DND-41 (cell line): ENCODE measurements at regions not wholly inside any gene's neighbourhood (a gene's known extent, or its start where the extent isn't known, plus 50 kb on each side); places are given as distances from the start of the nearest gene placed in this dataset.

Source experiments
- ATAC-seq: fragments of 200-7000 bp; cut with Tn5 transposase; 3 replicates; pipeline ENCODE4 v1.9.1; 2021; ENCODE audit warnings: low read depth; ENCODE audit not compliant: insufficient read depth
- DNase-seq: peaks from one replicate; pipeline ENCODE4 v3.0.0-alpha.2; 2020
- H2AFZ ChIP-seq: 2 replicates; pipeline ENCODE4 v1.6.0; 2012; ENCODE audit warnings: low read depth, low read length
- H3K27ac ChIP-seq: 2 replicates; pipeline ENCODE4 v1.5.1; 2012; ENCODE audit warnings: low read length, inconsistent platforms
- H3K27me3 ChIP-seq: fragments of 200-600 bp; sonication (generic); 2 replicates; pipeline ENCODE4 v1.6.0; 2012; ENCODE audit warnings: low read length, mild to moderate bottlenecking, inconsistent platforms; ENCODE audit not compliant: insufficient read depth, poor library complexity
- H3K36me3 ChIP-seq: 2 replicates; pipeline ENCODE4 v1.5.1; 2012; ENCODE audit warnings: low read length, inconsistent platforms; ENCODE audit not compliant: insufficient read depth
- H3K4me1 ChIP-seq: 2 replicates; pipeline ENCODE4 v1.5.1; 2012; ENCODE audit warnings: mild to moderate bottlenecking, low read length; ENCODE audit not compliant: insufficient read depth
- H3K4me2 ChIP-seq: 2 replicates; pipeline ENCODE4 v1.6.0; 2012; ENCODE audit warnings: mild to moderate bottlenecking, moderate library complexity, low read length, inconsistent platforms; ENCODE audit not compliant: insufficient read depth
- H3K4me3 ChIP-seq, 2 experiments: fragments of 200-600 bp in 1 of 2; shearing (Covaris generic) in 1 of 2; 2 replicates each; pipeline ENCODE4 v1.5.1; 2012 to 2016; ENCODE audit warnings: inconsistent platforms in 2 of 2, low read length in 2 of 2, mild to moderate bottlenecking in 2 of 2, low read depth in 1 of 2, moderate library complexity in 1 of 2
- H3K79me2 ChIP-seq: 2 replicates; pipeline ENCODE4 v1.6.0; 2012; ENCODE audit warnings: low read length, inconsistent platforms; ENCODE audit not compliant: insufficient read depth
- H3K9ac ChIP-seq: 2 replicates; pipeline ENCODE4 v1.6.0; 2012; ENCODE audit warnings: low read depth, mild to moderate bottlenecking, inconsistent platforms, low read length, moderate library complexity
- H3K9me3 ChIP-seq: 2 replicates; pipeline ENCODE4 v1.5.1; 2012; ENCODE audit warnings: low read length, moderate library complexity, mild to moderate bottlenecking, inconsistent platforms; ENCODE audit not compliant: insufficient read depth, severe bottlenecking
- H4K20me1 ChIP-seq: 2 replicates; pipeline ENCODE4 v1.6.0; 2012; ENCODE audit warnings: low read length; ENCODE audit not compliant: insufficient read depth
- EZH2 ChIP-seq: IDR thresholded peaks from 3 replicates; pipeline ENCODE4 v1.6.1; 2012; ENCODE audit warnings: borderline replicate concordance, low read depth, mild to moderate bottlenecking, moderate library complexity, low read length, inconsistent platforms; ENCODE audit not compliant: severe bottlenecking
- TF ChIP-seq, protein P1 (sequence below): IDR thresholded peaks from 2 replicates; pipeline ENCODE4 v1.5.1; 2012; ENCODE audit warnings: borderline replicate concordance, low read length, moderate library complexity, mild to moderate bottlenecking; ENCODE audit not compliant: poor library complexity, severe bottlenecking; ENCODE audit errors: extremely low read depth

DNA sequence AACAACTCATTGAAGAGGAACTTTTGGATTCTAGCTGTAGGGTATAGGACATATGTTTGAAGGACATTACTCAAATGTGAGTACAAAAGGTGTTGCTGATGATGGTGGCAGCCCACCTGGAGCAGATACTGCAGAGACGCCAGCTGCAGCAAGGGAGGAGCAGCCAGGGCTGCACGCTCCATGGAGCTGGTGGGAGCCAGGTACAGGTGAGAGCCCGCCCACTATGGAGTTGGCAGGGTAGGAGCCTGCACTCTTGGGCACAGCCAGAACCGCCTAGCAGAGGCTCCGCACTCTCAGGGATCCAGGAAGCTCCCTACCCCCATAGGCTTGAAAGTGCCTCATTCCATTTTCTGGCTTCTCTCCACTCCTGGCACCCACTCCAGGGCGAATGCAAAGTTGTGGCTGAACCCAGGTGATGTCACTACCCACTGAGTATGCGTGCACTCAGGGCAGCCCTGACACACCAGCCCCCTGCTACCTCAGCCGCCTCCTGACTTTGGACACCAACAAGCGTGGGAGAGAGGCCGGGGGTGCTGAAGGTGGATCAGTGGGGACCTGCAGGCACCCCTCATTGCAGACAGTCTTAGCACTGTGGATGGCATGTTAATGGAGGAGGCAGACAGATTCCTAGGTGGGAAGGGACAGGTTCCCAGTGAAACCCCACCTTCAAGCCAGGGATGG, 761.1 kb downstream of the IPMK start:
- Histone ChIP-seq H3K79me2 (no peaks in the 10 kb centered on the region), H2AFZ (no peak overlapping the region), H4K20me1 (no peaks in the 10 kb centered on the region), H3K4me3 (no peak overlapping the region), H3K9ac (no peak overlapping the region), H3K9me3 (peaks cover 6% of the 10 kb centered on the region), H3K36me3 (no peaks in the 10 kb centered on the region), H3K27me3 (no peaks in the 10 kb centered on the region), H3K4me1 (no peaks in the 10 kb centered on the region), H3K27ac (no peak overlapping the region), H3K4me2 (no peak overlapping the region)
- ATAC-seq (no peak), DNase-seq (no peak)
- TF ChIP-seq, protein P1, sequence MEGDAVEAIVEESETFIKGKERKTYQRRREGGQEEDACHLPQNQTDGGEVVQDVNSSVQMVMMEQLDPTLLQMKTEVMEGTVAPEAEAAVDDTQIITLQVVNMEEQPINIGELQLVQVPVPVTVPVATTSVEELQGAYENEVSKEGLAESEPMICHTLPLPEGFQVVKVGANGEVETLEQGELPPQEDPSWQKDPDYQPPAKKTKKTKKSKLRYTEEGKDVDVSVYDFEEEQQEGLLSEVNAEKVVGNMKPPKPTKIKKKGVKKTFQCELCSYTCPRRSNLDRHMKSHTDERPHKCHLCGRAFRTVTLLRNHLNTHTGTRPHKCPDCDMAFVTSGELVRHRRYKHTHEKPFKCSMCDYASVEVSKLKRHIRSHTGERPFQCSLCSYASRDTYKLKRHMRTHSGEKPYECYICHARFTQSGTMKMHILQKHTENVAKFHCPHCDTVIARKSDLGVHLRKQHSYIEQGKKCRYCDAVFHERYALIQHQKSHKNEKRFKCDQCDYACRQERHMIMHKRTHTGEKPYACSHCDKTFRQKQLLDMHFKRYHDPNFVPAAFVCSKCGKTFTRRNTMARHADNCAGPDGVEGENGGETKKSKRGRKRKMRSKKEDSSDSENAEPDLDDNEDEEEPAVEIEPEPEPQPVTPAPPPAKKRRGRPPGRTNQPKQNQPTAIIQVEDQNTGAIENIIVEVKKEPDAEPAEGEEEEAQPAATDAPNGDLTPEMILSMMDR = no peak
- no peak for TF ChIP-seq EZH2

DNA sequence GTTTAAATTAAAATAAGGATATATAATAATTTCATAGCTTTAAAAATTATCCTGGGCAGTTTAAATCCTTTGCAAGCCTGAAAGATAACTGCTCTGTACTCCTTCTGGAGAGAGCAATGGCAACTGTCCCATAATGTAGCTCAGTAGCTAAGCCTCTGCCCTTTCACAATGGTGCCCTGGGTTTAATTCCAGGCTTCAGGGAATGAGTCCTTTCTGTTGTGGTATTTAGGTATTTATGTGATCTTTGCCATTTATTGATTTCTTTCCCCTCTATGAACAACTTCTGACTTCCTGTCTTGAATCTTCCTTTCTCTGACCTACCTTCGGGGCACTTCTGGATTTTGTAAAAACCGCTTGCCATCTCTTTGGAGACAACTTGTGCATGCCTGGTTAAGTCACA, 773.2 kb downstream of the IPMK start:
- Histone ChIP-seq H4K20me1 (no peaks in the 10 kb centered on the region), H3K36me3 (no peaks in the 10 kb centered on the region), H3K4me2 (no peak overlapping the region), H3K79me2 (no peaks in the 10 kb centered on the region), H3K4me3 (no peak overlapping the region), H3K4me1 (no peaks in the 10 kb centered on the region), H3K27me3 (no peaks in the 10 kb centered on the region), H3K27ac (no peak overlapping the region), H2AFZ (no peak overlapping the region), H3K9me3 (no peaks in the 10 kb centered on the region), H3K9ac (no peak overlapping the region)
- no peak for TF ChIP-seq EZH2
- TF ChIP-seq, protein P1 = no peak
- no peak for ATAC-seq
- DNase-seq = no peak

DNA sequence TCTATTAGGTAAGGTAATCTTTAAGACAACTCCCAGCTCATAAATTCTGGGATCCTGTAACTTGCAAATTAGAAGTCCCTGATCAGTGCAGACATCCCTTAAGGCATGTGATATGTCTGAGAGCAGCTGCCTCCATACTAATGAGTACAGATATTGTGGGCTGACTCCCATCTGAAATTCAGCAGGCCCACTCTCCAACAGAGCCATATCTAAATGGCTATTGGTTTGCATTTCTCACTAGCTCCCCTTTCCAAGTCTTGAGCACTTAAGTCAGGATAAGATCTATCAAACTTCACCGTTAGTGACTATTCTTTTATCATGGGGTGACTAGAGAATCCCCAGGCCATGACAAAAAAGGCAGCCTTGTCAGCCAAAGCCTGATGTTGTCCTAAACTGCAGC, 785.4 kb downstream of the IPMK start:
- H3K4me1 ChIP-seq = no peaks in the 10 kb centered on the region
- H2AFZ ChIP-seq = no peak overlapping the region
- no peak overlapping the region for H3K27ac ChIP-seq
- H3K4me3 ChIP-seq = no peak overlapping the region
- no peaks in the 10 kb centered on the region for H4K20me1 ChIP-seq
- TF ChIP-seq, protein P1 = no peak
- TF ChIP-seq EZH2 = no peak
- ATAC-seq (no peak), DNase-seq (no peak)
- no peaks in the 10 kb centered on the region for H3K27me3 ChIP-seq
- no peak overlapping the region for H3K9ac ChIP-seq
- H3K36me3 ChIP-seq = no peaks in the 10 kb centered on the region
- H3K9me3 ChIP-seq = no peaks in the 10 kb centered on the region
- H3K79me2 ChIP-seq = no peaks in the 10 kb centered on the region
- no peak overlapping the region for H3K4me2 ChIP-seq
